Uterus (tissue), 2 donors: ENCODE measurements at regions not wholly inside any gene's neighbourhood (a gene's known extent, or its start where the extent isn't known, plus 50 kb on each side); places are given as distances from the start of the nearest gene placed in this dataset.

Experiments used
- CTCF ChIP-seq, 4 experiments: fragments of 200-600 bp in 2 of 4; fragments of 450-650 bp in 2 of 4; sonication (generic) in 2 of 4; IDR thresholded peaks; one replicate each; pipeline ENCODE4 v1.5.1; 2016 to 2019; ENCODE audit warnings: antibody characterized with exemption in 4 of 4, mild to moderate bottlenecking in 2 of 4, moderate library complexity in 1 of 4
- POLR2A ChIP-seq, 2 donors: fragments of 450-650 bp; IDR thresholded peaks; one replicate each; pipeline ENCODE4 v1.6.1; 2016; ENCODE audit warnings: antibody characterized with exemption in 2 of 2, mild to moderate bottlenecking in 1 of 2, moderate library complexity in 1 of 2

GRCh38 chr12:84553331-84554117 is 359.1 kb downstream of the SLC6A15 start:
- no peak for TF ChIP-seq POLR2A (IDR thresholded peaks at IDR 0.05)
- no peak for TF ChIP-seq CTCF (IDR thresholded peaks at IDR 0.05)
